ENCODE measurements at regions not wholly inside any gene's neighbourhood (a gene's known extent, or its start where the extent isn't known, plus 50 kb on each side); places are given as distances from the start of the nearest gene placed in this dataset.
"Not testable (repeated sequence)": the region's sequence is repeated elsewhere in the genome, so short reads cannot be mapped to it uniquely, and the experiment has no call there.

DNA sequence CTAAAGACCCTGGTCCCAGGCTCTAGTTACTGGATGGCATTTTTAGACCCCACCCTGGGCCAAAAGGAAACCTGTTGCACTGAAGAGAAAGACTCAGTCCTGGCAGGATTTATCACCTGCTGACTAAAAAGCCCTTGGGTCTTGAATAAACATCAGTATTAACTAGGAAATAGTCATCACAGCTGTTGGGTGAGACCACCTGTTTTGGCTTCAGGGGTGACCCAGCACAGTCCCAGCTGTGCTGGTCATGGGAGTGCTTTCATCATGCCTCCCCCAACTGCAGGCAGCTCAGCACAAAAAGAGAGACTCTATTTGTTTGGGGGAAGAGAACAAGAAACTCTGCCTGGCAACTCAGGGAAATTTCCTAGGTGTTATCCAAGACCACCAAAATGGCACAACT, 903.2 kb downstream of the C4orf33 start:
- intact Hi-C loops (cut with micrococcal nuclease), result no loop called here
- Histone ChIP-seq H3K4me1 (no peaks in the 10 kb centered on the region), H3K9me3 (replicated peaks) (peaks cover 26% of the 10 kb centered on the region), H3K4me3 (no peak overlapping the region), H3K27me3 (ENCODE audit: low read depth) (no peaks in the 10 kb centered on the region), H3K36me3 (no peaks in the 10 kb centered on the region), H3K27ac (replicated peaks) (no peak overlapping the region)
- DNase-seq, result no peak
- no peak for TF ChIP-seq CTCF (IDR thresholded peaks at IDR 0.05; ENCODE audit: borderline replicate concordance)

GRCh38 chr4:130008461-130008860, 912.5 kb downstream of the C4orf33 start:
- no peak for DNase-seq
- intact Hi-C loops (cut with micrococcal nuclease), result loop anchor here (10.0 kb wide), 1 partner anchor 494 kb away; no protein-coding TSS in a partner anchor
- H3K36me3 ChIP-seq, result no peaks in the 10 kb centered on the region
- H3K4me3 ChIP-seq, result no peak overlapping the region
- peaks cover 8% of the 10 kb centered on the region for H3K9me3 ChIP-seq (replicated peaks)
- no peaks in the 10 kb centered on the region for H3K4me1 ChIP-seq
- H3K27ac ChIP-seq (replicated peaks), result no peak overlapping the region
- TF ChIP-seq CTCF (IDR thresholded peaks at IDR 0.05; ENCODE audit: borderline replicate concordance), result no peak
- no peaks in the 10 kb centered on the region for H3K27me3 ChIP-seq (ENCODE audit: low read depth)

- H3K36me3 ChIP-seq; H3K4me3 ChIP-seq; H3K27ac ChIP-seq (replicated peaks); DNase-seq; H3K4me1 ChIP-seq; intact Hi-C loops (cut with micrococcal nuclease); H3K27me3 ChIP-seq (ENCODE audit: low read depth); H3K9me3 ChIP-seq (replicated peaks): not testable (repeated sequence)
These were observed 916.9 kb downstream of the C4orf33 start for GRCh38 chr4:130012806-130013205.

DNA sequence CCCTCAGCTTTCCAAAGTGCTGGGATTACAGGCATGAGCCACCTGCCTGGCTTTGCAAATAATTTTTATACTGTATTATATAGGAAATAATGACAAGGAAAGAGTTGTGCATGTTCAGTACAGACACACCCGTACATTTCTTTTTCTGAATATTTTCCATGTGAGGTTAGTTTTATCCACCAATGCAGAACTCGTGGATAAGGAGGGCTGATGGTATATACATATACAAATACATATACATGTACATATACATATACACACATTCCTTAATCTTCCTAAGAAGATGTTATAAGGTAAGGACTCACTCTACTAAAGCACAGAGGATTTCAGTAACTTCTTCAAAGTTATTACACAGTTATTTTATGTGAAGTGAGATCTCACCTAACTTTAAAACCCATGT, 925.8 kb downstream of the C4orf33 start:
- TF ChIP-seq CTCF (IDR thresholded peaks at IDR 0.05; ENCODE audit: borderline replicate concordance), result no peak
- Histone ChIP-seq H3K4me1 (no peaks in the 10 kb centered on the region), H3K4me3 (no peak overlapping the region), H3K27ac (replicated peaks) (no peak overlapping the region), H3K36me3 (no peaks in the 10 kb centered on the region), H3K27me3 (ENCODE audit: low read depth) (no peaks in the 10 kb centered on the region), H3K9me3 (replicated peaks) (peaks cover 7% of the 10 kb centered on the region)
- intact Hi-C loops (cut with micrococcal nuclease), result no loop called here
- DNase-seq, result no peak

- Histone ChIP-seq H3K36me3 (no peaks in the 10 kb centered on the region), H3K9me3 (replicated peaks) (peaks cover 7% of the 10 kb centered on the region), H3K27me3 (ENCODE audit: low read depth) (no peaks in the 10 kb centered on the region), H3K4me1 (no peaks in the 10 kb centered on the region), H3K4me3 (no peak overlapping the region), H3K27ac (replicated peaks) (no peak overlapping the region)
- no peak for TF ChIP-seq CTCF (IDR thresholded peaks at IDR 0.05; ENCODE audit: borderline replicate concordance)
- intact Hi-C loops (cut with micrococcal nuclease), result no loop called here
- DNase-seq, result no peak
These were observed 927.1 kb downstream of the C4orf33 start for GRCh38 chr4:130023088-130023487.

DNA sequence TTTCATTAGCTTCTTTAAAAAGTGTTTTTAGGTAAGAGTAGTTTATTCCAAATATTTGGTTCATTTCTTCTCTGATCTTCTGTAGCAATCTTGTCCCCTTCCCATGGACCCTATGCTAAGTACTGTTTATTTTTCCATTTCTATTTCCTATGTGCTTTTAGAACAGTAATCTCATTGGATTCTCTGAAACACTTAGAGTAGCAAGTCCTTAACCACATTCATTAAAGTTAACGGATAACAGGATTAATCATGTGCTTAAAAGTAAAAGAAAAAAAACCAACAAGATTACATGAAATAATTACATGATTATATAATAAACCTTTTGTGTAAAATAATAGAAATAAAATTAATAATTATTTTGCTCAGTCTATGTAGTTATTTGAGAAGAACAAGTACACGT, 929.7 kb downstream of the C4orf33 start:
- no peaks in the 10 kb centered on the region for H3K27me3 ChIP-seq (ENCODE audit: low read depth)
- no peaks in the 10 kb centered on the region for H3K36me3 ChIP-seq
- no peaks in the 10 kb centered on the region for H3K9me3 ChIP-seq (replicated peaks)
- no peak overlapping the region for H3K4me3 ChIP-seq
- no peak overlapping the region for H3K27ac ChIP-seq (replicated peaks)
- no peaks in the 10 kb centered on the region for H3K4me1 ChIP-seq
- intact Hi-C loops (cut with micrococcal nuclease), result no loop called here
- DNase-seq, result no peak
- no peak for TF ChIP-seq CTCF (IDR thresholded peaks at IDR 0.05; ENCODE audit: borderline replicate concordance)

Data from left ventricle myocardium inferior (tissue), 1 donor.